Uterus (tissue), 3 donors: ENCODE measurements at regions not wholly inside any gene's neighbourhood (a gene's known extent, or its start where the extent isn't known, plus 50 kb on each side); places are given as distances from the start of the nearest gene placed in this dataset.

Experiments used
- DNase-seq, 2 donors: peaks; one replicate each; pipeline ENCODE4 v3.0.0-alpha.2; 2019 to 2020
- H3K27ac ChIP-seq, 2 donors: fragments of 200-600 bp; sonication (generic); 1 replicate in 1 of 2; 2 replicates in 1 of 2; pipeline ENCODE4 v1.5.1; 2016 to 2018
- H3K27me3 ChIP-seq, 2 donors: fragments of 200-600 bp; sonication (generic); one replicate each; pipeline ENCODE4 v1.5.1; 2018 to 2019; ENCODE audit warnings: control low read depth in 1 of 2
- H3K36me3 ChIP-seq, 2 donors: fragments of 200-600 bp; sonication (generic); one replicate each; pipeline ENCODE4 v1.5.1; 2019; ENCODE audit warnings: control low read depth in 1 of 2
- H3K4me1 ChIP-seq, 2 donors: fragments of 200-600 bp; sonication (generic); one replicate each; pipeline ENCODE4 v1.5.1; 2018 to 2019; ENCODE audit warnings: control low read depth in 1 of 2
- H3K4me3 ChIP-seq, 2 donors: fragments of 200-600 bp; sonication (generic); 1 replicate in 1 of 2; 2 replicates in 1 of 2; pipeline ENCODE4 v1.5.1; 2018 to 2019; ENCODE audit warnings: mild to moderate bottlenecking in 1 of 2
- H3K9me3 ChIP-seq, 2 donors: fragments of 200-600 bp; sonication (generic); one replicate each; pipeline ENCODE4 v1.5.1; 2019; ENCODE audit warnings: control low read depth in 1 of 2
- POLR2A ChIP-seq, 2 donors: fragments of 450-650 bp; IDR thresholded peaks; one replicate each; pipeline ENCODE4 v1.6.1; 2016; ENCODE audit warnings: antibody characterized with exemption in 2 of 2, mild to moderate bottlenecking in 1 of 2, moderate library complexity in 1 of 2
- intact Hi-C: fragments of 100-400 bp; cut with DNase I; formaldehyde crosslinking; loops from one replicate; pipeline ENCODE4 v1.15.1; 2023; ENCODE audit warnings: low total_unique reads
- TF ChIP-seq, protein P1 (sequence below), 4 experiments: fragments of 200-600 bp in 2 of 4; fragments of 450-650 bp in 2 of 4; sonication (generic) in 2 of 4; IDR thresholded peaks; one replicate each; pipeline ENCODE4 v1.5.1; 2016 to 2019; ENCODE audit warnings: antibody characterized with exemption in 4 of 4, mild to moderate bottlenecking in 2 of 4, moderate library complexity in 1 of 4
- donor health status: DM: yes; HTN: yes; CAD: no.

DNA sequence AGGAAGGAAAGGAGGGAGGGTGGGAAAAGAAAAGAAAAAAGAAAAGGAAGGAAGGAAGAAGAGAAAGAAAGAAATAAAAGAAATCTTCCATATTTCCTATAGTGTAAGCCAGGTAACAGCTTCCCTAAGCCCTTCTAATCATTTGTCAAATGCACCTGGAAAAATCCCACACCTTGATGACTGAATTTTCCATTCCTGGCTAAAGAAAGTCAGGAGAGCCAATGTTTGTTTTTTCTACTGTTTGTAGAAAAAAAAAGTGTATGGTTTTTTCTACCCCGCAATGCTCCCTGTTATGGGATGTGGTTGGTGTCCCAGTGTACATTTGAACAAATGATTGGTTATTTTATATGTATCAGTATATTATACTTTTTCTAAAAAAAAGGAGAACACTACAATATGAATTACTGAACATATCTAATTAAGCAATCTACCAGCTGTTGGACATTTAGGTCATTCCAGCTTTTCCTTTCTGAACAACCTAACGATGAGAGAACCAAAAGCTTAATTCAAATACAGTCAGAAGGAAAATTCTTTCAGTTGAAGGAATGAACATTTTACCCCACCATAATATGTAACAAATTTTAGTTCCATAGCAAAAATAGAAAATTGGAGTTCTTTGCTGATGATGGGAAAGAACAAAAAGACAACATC, 355.0 kb downstream of the SETD4 start:
- no peak for TF ChIP-seq POLR2A (IDR thresholded peaks at IDR 0.05)
- TF ChIP-seq, protein P1, sequence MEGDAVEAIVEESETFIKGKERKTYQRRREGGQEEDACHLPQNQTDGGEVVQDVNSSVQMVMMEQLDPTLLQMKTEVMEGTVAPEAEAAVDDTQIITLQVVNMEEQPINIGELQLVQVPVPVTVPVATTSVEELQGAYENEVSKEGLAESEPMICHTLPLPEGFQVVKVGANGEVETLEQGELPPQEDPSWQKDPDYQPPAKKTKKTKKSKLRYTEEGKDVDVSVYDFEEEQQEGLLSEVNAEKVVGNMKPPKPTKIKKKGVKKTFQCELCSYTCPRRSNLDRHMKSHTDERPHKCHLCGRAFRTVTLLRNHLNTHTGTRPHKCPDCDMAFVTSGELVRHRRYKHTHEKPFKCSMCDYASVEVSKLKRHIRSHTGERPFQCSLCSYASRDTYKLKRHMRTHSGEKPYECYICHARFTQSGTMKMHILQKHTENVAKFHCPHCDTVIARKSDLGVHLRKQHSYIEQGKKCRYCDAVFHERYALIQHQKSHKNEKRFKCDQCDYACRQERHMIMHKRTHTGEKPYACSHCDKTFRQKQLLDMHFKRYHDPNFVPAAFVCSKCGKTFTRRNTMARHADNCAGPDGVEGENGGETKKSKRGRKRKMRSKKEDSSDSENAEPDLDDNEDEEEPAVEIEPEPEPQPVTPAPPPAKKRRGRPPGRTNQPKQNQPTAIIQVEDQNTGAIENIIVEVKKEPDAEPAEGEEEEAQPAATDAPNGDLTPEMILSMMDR (IDR thresholded peaks at IDR 0.05): no peak
- Histone ChIP-seq H3K4me1 (no peaks in the 10 kb centered on the region), H3K27ac (no peak overlapping the region), H3K4me3 (no peak overlapping the region), H3K36me3 (no peaks in the 10 kb centered on the region), H3K9me3 (no peaks in the 10 kb centered on the region), H3K27me3 (no peaks in the 10 kb centered on the region)
- intact Hi-C loops: no loop called here
- DNase-seq: no peak

DNA sequence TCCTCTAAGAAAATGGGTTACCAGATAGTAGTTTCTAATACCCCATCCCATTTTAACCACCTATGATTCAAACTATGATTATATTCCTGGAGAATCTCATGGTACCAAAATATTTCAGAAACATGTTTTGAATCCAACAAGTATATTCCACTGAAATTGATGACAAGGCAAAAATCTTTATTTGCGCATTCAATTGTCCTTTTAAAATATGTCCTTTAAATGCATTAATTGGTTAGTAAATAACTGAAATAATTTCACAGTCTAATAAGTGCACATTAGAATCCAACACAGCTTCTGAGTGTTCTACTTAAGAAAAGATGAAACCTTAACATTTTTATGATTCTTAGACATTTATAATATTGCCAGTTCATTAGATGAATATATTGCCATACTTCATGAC, 356.6 kb downstream of the SETD4 start:
- no peak for TF ChIP-seq POLR2A (IDR thresholded peaks at IDR 0.05)
- TF ChIP-seq, protein P1 (IDR thresholded peaks at IDR 0.05): no peak
- H3K4me1 ChIP-seq: no peaks in the 10 kb centered on the region
- H3K4me3 ChIP-seq: no peak overlapping the region
- H3K27me3 ChIP-seq: no peaks in the 10 kb centered on the region
- intact Hi-C loops: no loop called here
- no peaks in the 10 kb centered on the region for H3K9me3 ChIP-seq
- DNase-seq: no peak
- H3K27ac ChIP-seq: no peak overlapping the region
- H3K36me3 ChIP-seq: no peaks in the 10 kb centered on the region

DNA sequence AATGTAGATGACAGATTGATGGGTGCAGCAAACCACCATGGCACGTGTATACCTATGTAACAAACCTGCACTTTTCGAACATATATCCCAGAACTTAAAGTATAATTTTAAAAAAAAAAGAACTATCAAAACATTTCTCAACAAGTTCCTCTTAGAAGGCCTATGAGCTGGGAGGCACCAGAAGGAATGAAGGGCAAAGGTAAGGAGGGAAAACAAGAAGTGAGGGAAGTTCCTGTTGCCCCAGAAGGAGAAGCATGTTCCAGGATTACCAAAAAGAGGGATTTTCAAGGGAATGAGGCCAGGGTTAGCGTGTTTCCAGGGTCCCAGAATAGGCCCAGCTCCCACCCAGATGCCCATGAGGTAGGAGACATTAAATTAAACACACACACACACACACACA, 361.0 kb downstream of the SETD4 start:
- H3K27me3 ChIP-seq: no peaks in the 10 kb centered on the region
- H3K4me1 ChIP-seq: no peaks in the 10 kb centered on the region
- intact Hi-C loops: no loop called here
- DNase-seq: no peak
- no peaks in the 10 kb centered on the region for H3K36me3 ChIP-seq
- H3K4me3 ChIP-seq: no peak overlapping the region
- H3K9me3 ChIP-seq: no peaks in the 10 kb centered on the region
- no peak overlapping the region for H3K27ac ChIP-seq
- TF ChIP-seq POLR2A (IDR thresholded peaks at IDR 0.05): no peak
- TF ChIP-seq, protein P1 (IDR thresholded peaks at IDR 0.05): no peak

DNA sequence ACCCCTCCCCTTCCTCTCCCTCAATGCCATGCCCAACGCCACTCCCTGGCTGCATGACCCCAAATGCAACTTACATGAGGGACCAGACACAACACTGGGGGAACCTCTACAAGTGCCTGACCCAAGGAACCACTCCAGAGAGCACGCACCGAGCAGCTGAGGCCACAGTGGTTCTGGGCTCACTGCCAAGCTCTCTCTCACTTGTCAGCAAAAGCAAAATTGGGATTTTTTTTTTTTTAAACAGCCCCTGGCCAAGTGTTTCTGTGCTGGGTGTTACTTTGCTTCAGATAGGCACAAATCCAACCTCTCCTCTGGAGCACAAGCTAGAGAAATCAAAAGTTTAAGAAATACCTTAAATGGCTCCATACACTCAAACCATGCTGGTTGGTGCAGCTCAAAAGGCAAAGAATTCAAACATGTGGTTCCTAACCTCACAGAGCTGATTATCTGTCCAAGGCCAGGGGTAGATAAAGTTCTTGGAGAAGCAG, 363.0 kb downstream of the SETD4 start:
- TF ChIP-seq POLR2A (IDR thresholded peaks at IDR 0.05): no peak
- TF ChIP-seq, protein P1 (IDR thresholded peaks at IDR 0.05): no peak
- H3K4me1 ChIP-seq: no peaks in the 10 kb centered on the region
- no peak overlapping the region for H3K27ac ChIP-seq

DNA sequence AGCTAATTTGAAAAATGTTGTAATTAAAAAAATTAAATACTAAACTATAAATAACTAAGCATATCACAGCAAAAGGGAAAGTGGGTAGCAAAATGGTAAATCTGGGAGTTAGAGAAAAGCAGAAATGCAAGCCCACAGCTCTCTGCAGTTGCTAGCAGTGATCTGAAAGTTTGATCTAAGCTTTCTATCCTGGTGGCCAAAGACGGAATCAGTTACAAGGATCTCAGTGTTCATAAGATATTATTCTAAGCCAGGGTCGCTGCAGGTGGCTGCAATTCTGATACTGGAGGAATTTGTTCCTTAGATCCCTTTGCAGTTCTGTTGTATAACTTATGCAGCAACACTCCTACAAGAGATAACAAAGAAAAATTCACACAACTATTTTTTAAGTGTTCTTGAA, 363.7 kb downstream of the SETD4 start:
- H3K36me3 ChIP-seq: no peaks in the 10 kb centered on the region
- intact Hi-C loops: no loop called here
- TF ChIP-seq POLR2A (IDR thresholded peaks at IDR 0.05): no peak
- TF ChIP-seq, protein P1 (IDR thresholded peaks at IDR 0.05): no peak
- H3K4me3 ChIP-seq: no peak overlapping the region
- H3K27me3 ChIP-seq: no peaks in the 10 kb centered on the region
- H3K4me1 ChIP-seq: no peaks in the 10 kb centered on the region
- H3K27ac ChIP-seq: no peak overlapping the region
- no peak for DNase-seq
- H3K9me3 ChIP-seq: no peaks in the 10 kb centered on the region

More for the DNA sequence above, 363.0 kb downstream of the SETD4 start:
- intact Hi-C loops: no loop called here
- DNase-seq: peak in 1 of 2 donors; percentile 20
- Histone ChIP-seq H3K4me3 (no peak overlapping the region), H3K27me3 (no peaks in the 10 kb centered on the region), H3K36me3 (no peaks in the 10 kb centered on the region), H3K9me3 (no peaks in the 10 kb centered on the region)
